HCT116 (cell line): ENCODE measurements at regions not wholly inside any gene's neighbourhood (a gene's known extent, or its start where the extent isn't known, plus 50 kb on each side); places are given as distances from the start of the nearest gene placed in this dataset.

Experiments used
- ATAC-seq: fragments of 200-7000 bp; cut with Tn5 transposase; 2 replicates; pipeline ENCODE4 v1.9.1; 2020; ENCODE audit warnings: mild to moderate bottlenecking, moderate library complexity
- BruUV-seq: library from RNA; stranded (reverse); fragments of 400-500 nt; replicated peaks from 2 replicates; lab custom pipeline; 2021; lab: Mats Ljungman, UMichigan
- CTCF ChIA-PET: fragments of 300-600 bp; sonication (Branson Sonifier 250); formaldehyde crosslinking; loops from one replicate; lab custom pipeline; 2021; ENCODE audit warnings: antibody characterized with exemption; lab: Charles Lee
- POLR2A ChIA-PET: fragments of 300-600, 350-600 bp; sonication (Branson Sonifier 250); formaldehyde crosslinking; loops from one replicate; lab custom pipeline; 2021; ENCODE audit warnings: antibody characterized with exemption; lab: Charles Lee
- RAD21 ChIA-PET, 2 experiments: fragments of 300-600 bp; sonication (Branson Sonifier 250); formaldehyde crosslinking; loops; one replicate each; lab custom pipeline; 2023; ENCODE audit warnings: low total read pairs in 2 of 2; ENCODE audit not compliant: uncharacterized antibody in 2 of 2, unreplicated experiment in 2 of 2, low non-redundant PET in 1 of 2; lab: Charles Lee
- DNase-seq: peaks from one replicate; pipeline ENCODE4 v3.0.0-alpha.2; 2010; ENCODE audit warnings: low read depth, low spot score
- H2AFZ ChIP-seq: fragments of 200-600 bp; shearing (Covaris generic), sonication (generic); 2 replicates; pipeline ENCODE4 v1.6.1; 2017; ENCODE audit warnings: low read depth, mixed run types, mixed read lengths, antibody characterized with exemption, low read length; ENCODE audit not compliant: poor library complexity, severe bottlenecking
- H3K27ac ChIP-seq: 2 replicates; pipeline ENCODE4 v1.5.1; 2012; ENCODE audit warnings: low read depth, low read length
- H3K27me3 ChIP-seq: fragments of 200-600 bp; sonication (generic); 2 replicates; pipeline ENCODE4 v1.6.1; 2016; ENCODE audit warnings: mixed run types, low read length, mixed read lengths; ENCODE audit not compliant: insufficient read depth
- H3K36me3 ChIP-seq, 2 experiments: fragments of 200-500 bp in 1 of 2; fragments of 200-600 bp in 1 of 2; sonication (Bioruptor generic) in 1 of 2; sonication (generic) in 1 of 2; 2 replicates each; pipeline versions ENCODE4 v1.5.1 to v1.6.1; 2014 to 2016; ENCODE audit warnings: low read length in 2 of 2, inconsistent platforms in 1 of 2, mixed read lengths in 1 of 2, mixed run types in 1 of 2; ENCODE audit not compliant: insufficient read depth in 2 of 2, control insufficient read depth in 1 of 2
- H3K4me1 ChIP-seq, 2 experiments: fragments of 200-600 bp in 1 of 2; sonication (generic) in 1 of 2; 2 replicates each; pipeline versions ENCODE4 v1.5.1 to v1.6.1; 2012 to 2017; ENCODE audit warnings: low read length in 2 of 2, inconsistent platforms in 1 of 2, mild to moderate bottlenecking in 1 of 2, mixed read lengths in 1 of 2, mixed run types in 1 of 2, moderate library complexity in 1 of 2; ENCODE audit not compliant: insufficient read depth in 2 of 2, control insufficient read depth in 1 of 2
- H3K4me2 ChIP-seq: fragments of 200-600 bp; sonication (generic); 2 replicates; pipeline ENCODE4 v1.6.1; 2017; ENCODE audit warnings: mixed run types, low read length, mixed read lengths
- H3K4me3 ChIP-seq, 2 experiments: fragments of 200-600 bp in 1 of 2; sonication (generic) in 1 of 2; replicated peaks in 1 of 2; 2 replicates each; pipeline ENCODE4 v1.5.1; 2011 to 2016; ENCODE audit warnings: low read length in 2 of 2, control low read depth in 1 of 2, low read depth in 1 of 2, mild to moderate bottlenecking in 1 of 2, mixed read lengths in 1 of 2, mixed run types in 1 of 2
- H3K79me2 ChIP-seq: fragments of 200-600 bp; sonication (generic); 2 replicates; pipeline ENCODE4 v1.6.1; 2017; ENCODE audit warnings: mild to moderate bottlenecking, mixed run types, low read length, moderate library complexity, mixed read lengths; ENCODE audit not compliant: insufficient read depth
- H3K9ac ChIP-seq: fragments of 200-600 bp; sonication (generic); 2 replicates; pipeline ENCODE4 v1.6.1; 2016; ENCODE audit warnings: low read length, mixed read lengths
- H3K9me2 ChIP-seq: fragments of 200-600 bp; sonication (generic), shearing (Covaris generic); 2 replicates; pipeline ENCODE4 v1.6.1; 2017; ENCODE audit warnings: mixed run types, mild to moderate bottlenecking, moderate library complexity; ENCODE audit not compliant: insufficient read depth
- H3K9me3 ChIP-seq, 2 experiments: fragments of 200-500 bp in 1 of 2; fragments of 200-600 bp in 1 of 2; sonication (Bioruptor generic) in 1 of 2; sonication (generic) in 1 of 2; 2 replicates each; pipeline ENCODE4 v1.6.1; 2014 to 2017; ENCODE audit warnings: low read length in 2 of 2, mixed read lengths in 2 of 2, inconsistent platforms in 1 of 2, low read depth in 1 of 2, mild to moderate bottlenecking in 1 of 2, mixed run types in 1 of 2, moderate library complexity in 1 of 2; ENCODE audit not compliant: control insufficient read depth in 1 of 2, insufficient read depth in 1 of 2
- H4K20me1 ChIP-seq: fragments of 200-600 bp; sonication (generic), shearing (Covaris generic); 2 replicates; pipeline ENCODE4 v1.6.1; 2017; ENCODE audit warnings: mixed run types, mild to moderate bottlenecking, moderate library complexity; ENCODE audit not compliant: insufficient read depth
- ATF3 ChIP-seq: IDR thresholded peaks from 2 replicates; pipeline ENCODE4 v1.6.1; 2012
- CBX3 ChIP-seq: IDR thresholded peaks from 2 replicates; pipeline ENCODE4 v1.6.1; 2012; ENCODE audit warnings: low read depth
- CEBPB ChIP-seq: IDR thresholded peaks from 2 replicates; pipeline ENCODE4 v1.6.1; 2012; ENCODE audit warnings: low read depth
- EGR1 ChIP-seq: IDR thresholded peaks from 2 replicates; pipeline ENCODE4 v1.6.1; 2012; ENCODE audit warnings: low read depth
- ELF1 ChIP-seq: IDR thresholded peaks from 2 replicates; pipeline ENCODE4 v1.6.1; 2012; ENCODE audit warnings: low read depth, borderline replicate concordance
- EZH2 ChIP-seq: fragments of 200-600 bp; sonication (generic); IDR thresholded peaks from 2 replicates; pipeline ENCODE4 v1.6.1; 2017; ENCODE audit warnings: antibody characterized with exemption, mixed run types
- FOSL1 ChIP-seq: IDR thresholded peaks from 2 replicates; pipeline ENCODE4 v1.6.1; 2012; ENCODE audit warnings: low read depth
- JUND ChIP-seq: IDR thresholded peaks from 2 replicates; pipeline ENCODE4 v1.6.1; 2012
- MAX ChIP-seq: IDR thresholded peaks from 2 replicates; pipeline ENCODE4 v1.6.1; 2012
- POLR2A ChIP-seq: IDR thresholded peaks from 2 replicates; pipeline ENCODE4 v1.7.0; 2011; ENCODE audit warnings: borderline replicate concordance; ENCODE audit not compliant: insufficient read depth, insufficient read length; ENCODE audit errors: extremely low read depth
- POLR2AphosphoS5 ChIP-seq: IDR thresholded peaks from 2 replicates; pipeline ENCODE4 v1.6.1; 2011; ENCODE audit warnings: mild to moderate bottlenecking, low read depth, low read length, moderate library complexity
- SP1 ChIP-seq: IDR thresholded peaks from 2 replicates; pipeline ENCODE4 v1.6.1; 2012; ENCODE audit warnings: low read depth
- SRF ChIP-seq: IDR thresholded peaks from 2 replicates; pipeline ENCODE4 v1.6.1; 2012; ENCODE audit warnings: low read depth
- TCF7L2 ChIP-seq: IDR thresholded peaks from 2 replicates; pipeline ENCODE4 v1.7.0; 2011; ENCODE audit warnings: borderline replicate concordance, inconsistent platforms; ENCODE audit not compliant: insufficient read depth, insufficient read length; ENCODE audit errors: extremely low read depth
- ZBTB33 ChIP-seq: IDR thresholded peaks from 2 replicates; pipeline ENCODE4 v1.6.1; 2011; ENCODE audit warnings: mild to moderate bottlenecking, low read length, moderate library complexity; ENCODE audit not compliant: insufficient replicate concordance; ENCODE audit errors: extremely low read depth
- intact Hi-C: fragments of 100-400 bp; cut with micrococcal nuclease; formaldehyde crosslinking; loops from 2 replicates; pipeline ENCODE4 v1.10.0; 2022
- TF ChIP-seq, protein P1 (sequence below), 3 experiments: fragments of 200-600 bp in 1 of 3; sonication (generic) in 1 of 3; IDR thresholded peaks in 2 of 3; conservative IDR thresholded peaks in 1 of 3; 2 replicates each; pipeline ENCODE4 v1.5.1; 2012 to 2017; ENCODE audit warnings: low read depth in 2 of 3, low read length in 2 of 3, antibody characterized with exemption in 1 of 3, borderline replicate concordance in 1 of 3, control low read depth in 1 of 3, mild to moderate bottlenecking in 1 of 3, mixed read lengths in 1 of 3, mixed run types in 1 of 3, moderate library complexity in 1 of 3; ENCODE audit not compliant: insufficient read depth in 1 of 3

DNA sequence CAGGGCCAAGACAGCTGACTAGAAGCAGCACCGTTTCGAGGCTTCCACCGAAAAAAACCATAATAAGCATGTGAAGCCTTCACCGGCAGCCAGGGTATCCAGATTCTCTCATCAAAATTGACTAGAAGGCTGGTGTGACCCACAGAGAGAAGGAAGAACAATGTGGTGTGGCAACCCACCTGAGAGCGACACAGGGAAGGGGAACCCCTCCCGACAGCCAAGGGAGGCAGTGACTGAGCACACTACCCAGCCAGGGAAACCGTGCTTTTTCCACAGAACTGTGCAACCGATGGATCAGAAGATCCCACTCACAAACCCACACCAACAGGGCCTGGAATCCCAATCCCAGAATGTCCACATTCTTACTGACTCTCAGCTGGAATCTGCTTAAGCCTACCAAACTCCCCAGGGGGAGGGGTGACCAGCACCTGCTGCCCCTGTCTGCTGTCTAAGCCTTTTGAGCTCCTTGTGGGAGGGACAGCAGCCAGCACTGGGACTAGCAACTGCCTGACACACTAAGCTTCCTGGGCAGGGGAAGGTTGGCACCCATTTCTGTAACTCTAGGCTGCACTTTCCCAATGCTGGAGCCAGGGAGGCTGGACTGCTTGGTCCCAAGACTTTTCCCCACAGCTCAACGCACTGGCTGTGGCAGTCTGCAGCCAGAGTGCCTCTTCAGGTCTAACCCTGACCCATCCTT lies 231.9 kb upstream of the FAM83B start:
- H3K4me2 ChIP-seq = no peak overlapping the region
- 0 out of 2 replicates have a peak, but pooled peaks cover 5% of the 10 kb centered on the region for H3K9me2 ChIP-seq
- BruUV-seq = no TSS peak
- no peaks in the 10 kb centered on the region for H4K20me1 ChIP-seq
- no peak overlapping the region for H3K9ac ChIP-seq
- no peak for ATAC-seq
- no peaks in the 10 kb centered on the region for H3K36me3 ChIP-seq
- no peaks in the 10 kb centered on the region for H3K27me3 ChIP-seq
- TF ChIP-seq SRF = no peak
- TF ChIP-seq FOSL1 = no peak
- TF ChIP-seq EZH2 = no peak
- TF ChIP-seq JUND = no peak
- no peak for TF ChIP-seq POLR2AphosphoS5
- ChIA-PET RAD21 (no interaction called here), POLR2A (no interaction called here), CTCF (no interaction called here)
- H3K27ac ChIP-seq = no peak overlapping the region
- no peak overlapping the region for H2AFZ ChIP-seq
- no peaks in the 10 kb centered on the region for H3K9me3 ChIP-seq
- H3K79me2 ChIP-seq = no peaks in the 10 kb centered on the region
- peaks cover 0 to 6% of the 10 kb centered on the region in 2 experiments; a peak in 1 of 4 replicates for H3K4me1 ChIP-seq
- no peak overlapping the region for H3K4me3 ChIP-seq
- intact Hi-C loops = no loop called here
- no peak for DNase-seq

GRCh38 chr6:54617730-54618129 lies 228.8 kb upstream of the FAM83B start:
- TF ChIP-seq SP1 (no peak), MAX (no peak), SRF (no peak), POLR2AphosphoS5 (no peak), CEBPB (no peak), ATF3 (no peak), FOSL1 (no peak), ZBTB33 (no peak), EGR1 (no peak), CBX3 (no peak), ELF1 (no peak), TCF7L2 (no peak), POLR2A (no peak)
- TF ChIP-seq, protein P1, sequence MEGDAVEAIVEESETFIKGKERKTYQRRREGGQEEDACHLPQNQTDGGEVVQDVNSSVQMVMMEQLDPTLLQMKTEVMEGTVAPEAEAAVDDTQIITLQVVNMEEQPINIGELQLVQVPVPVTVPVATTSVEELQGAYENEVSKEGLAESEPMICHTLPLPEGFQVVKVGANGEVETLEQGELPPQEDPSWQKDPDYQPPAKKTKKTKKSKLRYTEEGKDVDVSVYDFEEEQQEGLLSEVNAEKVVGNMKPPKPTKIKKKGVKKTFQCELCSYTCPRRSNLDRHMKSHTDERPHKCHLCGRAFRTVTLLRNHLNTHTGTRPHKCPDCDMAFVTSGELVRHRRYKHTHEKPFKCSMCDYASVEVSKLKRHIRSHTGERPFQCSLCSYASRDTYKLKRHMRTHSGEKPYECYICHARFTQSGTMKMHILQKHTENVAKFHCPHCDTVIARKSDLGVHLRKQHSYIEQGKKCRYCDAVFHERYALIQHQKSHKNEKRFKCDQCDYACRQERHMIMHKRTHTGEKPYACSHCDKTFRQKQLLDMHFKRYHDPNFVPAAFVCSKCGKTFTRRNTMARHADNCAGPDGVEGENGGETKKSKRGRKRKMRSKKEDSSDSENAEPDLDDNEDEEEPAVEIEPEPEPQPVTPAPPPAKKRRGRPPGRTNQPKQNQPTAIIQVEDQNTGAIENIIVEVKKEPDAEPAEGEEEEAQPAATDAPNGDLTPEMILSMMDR (IDR thresholded peaks at IDR 0.05 in 2 of 3, conservative IDR thresholded peaks at IDR 0.05 in 1 of 3; ENCODE audit: borderline replicate concordance in 1 of 3, insufficient read depth in 1 of 3, low read depth in 2 of 3, low read length in 2 of 3) = no peak

More at GRCh38 chr6:54617730-54618129, 228.8 kb upstream of the FAM83B start:
- no peak overlapping the region for H3K4me2 ChIP-seq
- H3K4me3 ChIP-seq = no peak overlapping the region
- intact Hi-C loops = no loop called here
- no peak overlapping the region for H3K9ac ChIP-seq
- H3K27me3 ChIP-seq = no peaks in the 10 kb centered on the region
- H3K9me3 ChIP-seq = no peaks in the 10 kb centered on the region
- ATAC-seq (no peak), DNase-seq (no peak)
- no peak overlapping the region for H3K27ac ChIP-seq
- H3K79me2 ChIP-seq = no peaks in the 10 kb centered on the region
- H2AFZ ChIP-seq = no peak overlapping the region
- H3K36me3 ChIP-seq = no peaks in the 10 kb centered on the region
- ChIA-PET POLR2A (no interaction called here), RAD21 (no interaction called here), CTCF (interaction anchor here (1.2 kb wide), 1 partner anchor 11 kb away, joined by 3 read pairs; no protein-coding TSS in a partner anchor)
- BruUV-seq = no TSS peak
- peaks cover 0 to 6% of the 10 kb centered on the region in 2 experiments; a peak in 1 of 4 replicates for H3K4me1 ChIP-seq
- H4K20me1 ChIP-seq = no peaks in the 10 kb centered on the region
- 0 out of 2 replicates have a peak, but pooled peaks cover 3% of the 10 kb centered on the region for H3K9me2 ChIP-seq
